ENCODE measurements at regions not wholly inside any gene's neighbourhood (a gene's known extent, or its start where the extent isn't known, plus 50 kb on each side); places are given as distances from the start of the nearest gene placed in this dataset.

GRCh38 chr17:13405807-13406206, 195.9 kb downstream of the HS3ST3A1 start:
- no peak for DNase-seq (ENCODE audit: low read depth, low spot score)

GRCh38 chr17:13405080-13405479, 196.6 kb downstream of the HS3ST3A1 start:
- no peak for DNase-seq (ENCODE audit: low read depth, low spot score)

- DNase-seq (ENCODE audit: low read depth, low spot score): no peak
Observed at GRCh38 chr17:13403982-13404946, 197.5 kb downstream of the HS3ST3A1 start.

DNA sequence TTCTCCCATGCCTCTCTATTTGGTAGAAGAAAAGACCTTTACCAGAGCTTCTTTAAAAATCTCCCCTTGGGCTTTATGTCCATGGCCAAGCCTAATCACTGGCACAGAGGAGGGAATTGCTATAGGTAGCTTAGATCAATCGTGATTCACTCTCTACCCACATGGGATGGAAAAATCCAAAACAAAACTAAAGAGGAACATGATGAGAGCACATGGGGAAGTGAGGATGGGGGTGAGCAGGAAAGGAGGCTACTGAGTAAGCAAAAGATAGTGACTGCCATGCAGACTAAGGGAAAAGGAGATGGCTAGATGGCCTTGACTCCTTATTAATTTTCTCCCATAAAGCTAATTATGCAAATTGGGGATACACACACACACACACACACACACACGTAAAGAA, 201.2 kb downstream of the HS3ST3A1 start:
- DNase-seq (ENCODE audit: low read depth, low spot score): no peak

GRCh38 chr17:13398853-13399252, 202.9 kb downstream of the HS3ST3A1 start:
- no peak for DNase-seq (ENCODE audit: low read depth, low spot score)

GRCh38 chr17:13398091-13398490, 203.6 kb downstream of the HS3ST3A1 start:
- DNase-seq (ENCODE audit: low read depth, low spot score): no peak

DNA sequence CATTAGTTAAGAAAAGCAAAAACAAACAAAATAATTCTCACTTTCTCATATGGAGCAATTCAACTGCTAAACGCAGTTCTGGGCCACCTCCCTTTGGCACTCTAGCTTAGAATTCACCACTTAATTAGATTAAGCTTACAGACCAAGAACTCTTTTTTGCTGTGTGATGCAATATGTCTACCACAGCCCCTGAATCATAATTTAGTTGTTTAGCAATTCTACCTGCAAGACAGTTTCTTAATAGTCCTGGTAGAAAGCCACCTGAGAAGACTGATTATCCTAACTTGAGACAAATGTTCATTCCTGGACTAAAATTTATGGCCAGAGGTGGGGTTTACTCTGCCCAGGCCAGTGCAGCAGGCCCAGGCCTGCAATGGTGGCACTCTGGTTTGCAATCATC, 205.9 kb downstream of the HS3ST3A1 start:
- no peak for DNase-seq (ENCODE audit: low read depth, low spot score)

- peak; percentile 31 for DNase-seq (ENCODE audit: low read depth, low spot score)
Observed at GRCh38 chr17:13395346-13395745, 206.4 kb downstream of the HS3ST3A1 start.

DNA sequence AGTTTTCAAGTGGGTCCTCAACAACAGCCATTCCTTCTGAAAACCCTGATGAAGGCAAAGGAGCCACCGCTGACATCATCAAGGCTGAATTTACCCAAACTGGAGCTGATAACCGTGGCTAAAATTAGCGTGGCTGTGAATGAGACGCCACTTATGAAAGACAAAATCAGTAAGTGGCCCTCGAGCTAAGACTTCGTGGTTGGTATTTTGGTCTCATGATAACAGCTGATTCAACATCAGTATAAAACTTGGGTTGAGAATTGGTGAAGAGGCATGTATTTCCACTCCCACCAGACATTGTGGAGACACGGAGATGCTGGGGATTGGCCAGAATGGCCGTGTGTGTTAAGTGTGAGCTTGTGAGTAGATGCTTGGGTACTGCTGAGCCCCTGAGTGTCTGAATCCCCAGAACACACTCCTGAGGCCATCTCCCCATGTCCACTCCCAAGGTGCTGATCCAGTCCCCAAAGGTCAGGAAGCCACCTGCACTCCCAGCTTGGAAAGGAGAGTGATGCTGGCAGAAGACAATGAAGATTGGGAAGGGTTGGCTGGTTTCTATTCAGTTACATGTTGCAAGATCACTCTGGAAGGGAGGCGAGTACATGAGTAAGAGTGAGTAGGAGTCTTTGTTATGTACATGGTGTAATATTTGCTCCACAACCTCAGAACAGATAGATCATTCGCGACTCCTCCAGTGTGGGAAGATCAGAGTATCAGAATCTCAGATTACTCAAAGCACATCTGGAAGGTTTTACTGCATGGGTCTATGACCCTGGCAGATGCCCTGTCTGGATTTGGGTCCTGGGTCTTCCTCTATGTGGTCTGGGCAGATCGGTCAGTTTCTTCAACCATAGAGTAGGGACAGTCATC, 207.7 kb downstream of the HS3ST3A1 start:
- DNase-seq (ENCODE audit: low read depth, low spot score): no peak

DNA sequence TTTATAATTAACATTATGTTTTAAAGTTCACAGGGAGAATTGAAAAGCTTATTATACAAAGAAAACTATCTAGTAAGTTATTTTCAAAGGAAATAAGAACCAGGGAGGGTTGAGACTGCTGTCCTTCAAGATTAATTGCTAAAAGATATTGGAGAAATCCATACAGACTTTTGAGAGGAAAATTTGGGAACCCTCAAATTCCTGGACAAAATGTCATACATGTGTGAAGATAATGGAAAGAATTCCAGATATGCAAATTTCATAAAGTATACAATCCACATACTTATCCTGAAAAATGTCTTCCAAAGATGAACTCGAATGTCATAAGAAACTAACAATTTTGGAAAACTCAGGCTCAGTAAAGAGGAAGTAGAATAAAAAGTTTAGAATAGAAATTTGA, 213.8 kb downstream of the HS3ST3A1 start:
- DNase-seq (ENCODE audit: low read depth, low spot score): no peak

- DNase-seq (ENCODE audit: low read depth, low spot score): no peak
Observed at GRCh38 chr17:13387236-13387635, 214.5 kb downstream of the HS3ST3A1 start.

GRCh38 chr17:13385481-13385911, 216.2 kb downstream of the HS3ST3A1 start:
- DNase-seq (ENCODE audit: low read depth, low spot score): no peak

- no peak for DNase-seq (ENCODE audit: low read depth, low spot score)
Observed at GRCh38 chr17:13384626-13385025, 217.1 kb downstream of the HS3ST3A1 start.

GRCh38 chr17:13378361-13378760, 223.4 kb downstream of the HS3ST3A1 start:
- no peak for DNase-seq (ENCODE audit: low read depth, low spot score)

DNA sequence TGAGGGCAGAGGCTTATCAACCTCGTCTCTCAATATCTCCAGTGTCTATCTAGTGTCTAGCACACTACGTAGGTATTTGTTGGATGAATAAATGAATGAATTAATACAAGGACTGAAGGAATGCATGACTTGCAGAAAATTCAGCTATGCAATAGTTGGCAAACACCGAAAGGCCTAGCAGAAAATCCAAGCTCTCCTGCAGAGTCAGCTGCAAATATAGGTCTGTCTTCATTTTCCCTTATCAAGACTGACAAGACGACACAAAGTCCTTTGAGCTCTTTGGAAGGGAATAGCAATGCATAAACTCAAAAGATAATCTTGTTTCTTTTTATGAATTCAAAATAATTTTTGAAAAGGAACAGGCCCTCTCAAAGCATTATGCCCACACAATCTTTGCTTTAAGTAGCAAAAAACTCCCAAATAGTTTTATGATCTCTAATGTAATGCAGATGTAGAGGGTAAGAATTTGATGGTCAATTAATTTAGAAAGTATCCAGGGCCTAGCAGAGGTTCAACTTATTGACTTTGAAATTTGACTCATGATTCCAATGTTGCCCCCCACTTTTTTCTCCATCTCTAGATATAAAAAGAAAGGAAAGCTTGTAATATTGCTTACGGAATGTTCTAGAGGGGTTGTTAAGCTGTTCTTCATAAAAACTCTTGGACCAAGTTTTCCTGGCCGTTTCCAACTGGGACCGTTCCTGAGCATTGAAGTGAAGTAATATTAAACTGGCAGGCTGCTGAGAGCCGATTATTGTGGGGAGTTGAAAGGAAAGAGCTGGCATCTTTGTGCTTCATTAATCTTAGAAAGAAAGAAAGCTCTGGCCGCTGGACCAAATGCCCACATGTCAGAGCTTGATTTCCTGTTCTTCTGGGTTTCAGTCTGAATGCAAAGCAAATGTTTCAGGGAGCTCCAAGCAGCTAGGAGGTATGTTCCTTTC, 227.3 kb downstream of the HS3ST3A1 start:
- no peak for DNase-seq (ENCODE audit: low read depth, low spot score)

- DNase-seq (ENCODE audit: low read depth, low spot score): no peak
Observed at GRCh38 chr17:13372432-13372831, 229.3 kb downstream of the HS3ST3A1 start.

- DNase-seq (ENCODE audit: low read depth, low spot score): no peak
Observed at GRCh38 chr17:13367154-13367553, 234.6 kb downstream of the HS3ST3A1 start.

DNA sequence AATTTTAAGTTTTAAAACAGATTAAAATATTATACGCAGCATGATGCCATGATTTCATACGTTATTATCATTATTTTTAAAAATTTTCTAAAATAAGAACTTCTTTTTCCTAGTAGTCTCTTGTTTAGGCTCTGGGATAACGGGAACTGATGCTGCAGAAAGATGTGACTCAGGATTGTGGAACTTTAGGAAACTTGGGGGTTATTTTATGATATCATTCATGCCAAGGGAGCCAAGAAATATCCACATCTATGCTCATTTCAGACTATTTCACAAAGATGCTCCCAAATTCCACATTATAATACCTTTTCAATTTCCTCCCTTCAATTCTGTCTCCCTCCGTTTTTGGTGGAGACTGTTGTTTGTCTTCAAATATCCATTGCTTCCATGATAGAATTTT, 236.4 kb downstream of the HS3ST3A1 start:
- DNase-seq (ENCODE audit: low read depth, low spot score): no peak

DNA sequence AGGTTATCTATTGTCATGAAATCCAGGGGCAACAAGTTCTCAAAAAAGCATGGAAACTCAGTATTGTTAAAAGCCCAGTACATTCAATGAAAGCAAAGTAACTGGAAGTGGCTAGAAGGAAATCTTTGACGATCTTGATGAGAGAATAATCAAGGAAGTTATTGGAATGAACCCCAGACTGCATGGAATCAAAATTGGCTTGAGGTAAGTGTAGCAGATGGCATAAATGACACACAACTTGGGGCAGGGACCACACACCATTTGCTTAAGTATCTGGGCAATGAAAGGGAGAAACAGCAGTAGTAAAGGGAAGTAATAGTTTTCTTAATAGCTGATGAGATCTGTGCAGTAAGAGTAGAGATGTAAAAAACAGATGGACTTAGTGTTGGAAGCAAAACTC, 238.0 kb downstream of the HS3ST3A1 start:
- DNase-seq (ENCODE audit: low read depth, low spot score): no peak

GRCh38 chr17:13362341-13363122, 239.2 kb downstream of the HS3ST3A1 start:
- no peak for DNase-seq (ENCODE audit: low read depth, low spot score)

DNA sequence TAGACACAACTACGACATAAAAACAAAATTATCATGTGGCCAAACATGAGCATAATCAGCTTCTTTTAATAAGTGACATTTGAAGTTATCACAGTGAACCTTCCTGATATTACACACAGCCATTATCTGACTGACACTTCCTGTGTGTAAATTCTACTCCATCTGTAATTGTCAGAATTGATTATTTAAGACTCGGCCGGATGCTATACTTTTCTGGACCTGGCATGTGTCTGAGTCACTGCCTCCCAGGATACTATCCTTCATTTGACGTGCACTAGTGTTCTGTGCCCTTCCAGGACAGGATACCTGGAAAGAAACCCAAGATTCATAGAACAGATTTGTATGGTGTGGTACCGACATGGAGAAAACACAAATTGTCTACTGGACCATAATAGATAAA, 242.0 kb downstream of the HS3ST3A1 start:
- DNase-seq (ENCODE audit: low read depth, low spot score): no peak

Measured in smooth muscle cell of the brain vasculature (primary cell).